ENCODE measurements at regions not wholly inside any gene's neighbourhood (a gene's known extent, or its start where the extent isn't known, plus 50 kb on each side); places are given as distances from the start of the nearest gene placed in this dataset.

DNA sequence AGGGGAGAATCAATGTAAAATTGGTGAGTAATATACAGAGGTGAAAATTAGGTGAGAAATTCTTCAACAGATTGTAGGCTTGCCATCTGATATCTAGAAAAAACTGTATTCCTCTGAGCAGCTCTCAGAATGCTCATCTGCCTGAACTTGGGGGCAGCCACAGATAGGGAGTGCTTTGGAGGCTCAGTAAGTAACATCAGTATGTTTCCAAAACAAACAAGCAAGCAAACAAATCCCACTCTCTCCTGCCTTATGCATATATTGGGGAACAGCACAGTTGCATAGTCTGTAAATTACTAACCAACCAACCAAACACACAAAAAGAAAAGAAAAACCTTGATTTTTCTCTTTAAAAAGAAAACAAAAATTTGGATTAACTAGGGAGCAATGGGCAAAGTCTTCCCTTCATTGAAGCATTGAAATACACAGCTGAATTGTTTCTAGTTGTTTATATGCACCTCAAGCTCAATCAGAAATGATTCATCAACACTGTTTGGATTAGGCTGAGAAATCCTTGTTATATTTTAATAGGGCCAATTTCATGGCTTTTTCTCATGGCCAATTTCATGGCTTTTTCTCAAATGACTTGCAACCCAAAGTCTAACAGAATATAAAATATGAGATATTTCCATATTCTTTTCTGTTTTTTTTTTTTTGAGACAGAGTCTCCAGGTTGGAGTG lies 50.1 kb upstream of the DEK start:
- no peak for DNase-seq (ENCODE audit: low read depth, low spot score)
- ChIA-PET POLR2A (interaction anchor here (0.6 kb wide), 1 partner anchor 11 kb away, joined by 3 read pairs; no protein-coding TSS in a partner anchor), CTCF (interaction anchor here (1.0 to 17.2 kb wide), 3 partner anchors 8 to 192 kb away, joined by 3 to 490 read pairs (median 33); no protein-coding TSS in a partner anchor)
- H3K4me3 ChIP-seq (ENCODE audit: low read depth, low read length): no peak overlapping the region
- TF ChIP-seq, protein P1, sequence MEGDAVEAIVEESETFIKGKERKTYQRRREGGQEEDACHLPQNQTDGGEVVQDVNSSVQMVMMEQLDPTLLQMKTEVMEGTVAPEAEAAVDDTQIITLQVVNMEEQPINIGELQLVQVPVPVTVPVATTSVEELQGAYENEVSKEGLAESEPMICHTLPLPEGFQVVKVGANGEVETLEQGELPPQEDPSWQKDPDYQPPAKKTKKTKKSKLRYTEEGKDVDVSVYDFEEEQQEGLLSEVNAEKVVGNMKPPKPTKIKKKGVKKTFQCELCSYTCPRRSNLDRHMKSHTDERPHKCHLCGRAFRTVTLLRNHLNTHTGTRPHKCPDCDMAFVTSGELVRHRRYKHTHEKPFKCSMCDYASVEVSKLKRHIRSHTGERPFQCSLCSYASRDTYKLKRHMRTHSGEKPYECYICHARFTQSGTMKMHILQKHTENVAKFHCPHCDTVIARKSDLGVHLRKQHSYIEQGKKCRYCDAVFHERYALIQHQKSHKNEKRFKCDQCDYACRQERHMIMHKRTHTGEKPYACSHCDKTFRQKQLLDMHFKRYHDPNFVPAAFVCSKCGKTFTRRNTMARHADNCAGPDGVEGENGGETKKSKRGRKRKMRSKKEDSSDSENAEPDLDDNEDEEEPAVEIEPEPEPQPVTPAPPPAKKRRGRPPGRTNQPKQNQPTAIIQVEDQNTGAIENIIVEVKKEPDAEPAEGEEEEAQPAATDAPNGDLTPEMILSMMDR (IDR thresholded peaks at IDR 0.05; ENCODE audit: insufficient read depth, low read length, missing control alignments): no peak

Data from AG04449 (cell line).